Heart right ventricle (tissue), 16 donors: ENCODE measurements at regions not wholly inside any gene's neighbourhood (a gene's known extent, or its start where the extent isn't known, plus 50 kb on each side); places are given as distances from the start of the nearest gene placed in this dataset.

Experiments
- ATAC-seq, 8 donors: fragments of 200-7000 bp; cut with Tn5 transposase; one replicate each; pipeline ENCODE4 v1.9.1; 2020; ENCODE audit warnings: mild to moderate bottlenecking in 8 of 8, moderate library complexity in 8 of 8, moderate number of reproducible peaks in 1 of 8
- DNase-seq, 2 donors: peaks; one replicate each; pipeline ENCODE4 v3.0.0-alpha.2; 2020
- H3K27ac ChIP-seq, 10 donors: fragments of 200-600 bp; sonication (generic) in 2 of 10; one replicate each; pipeline versions ENCODE4 v1.5.0 to v1.8.0; 2020 to 2022; ENCODE audit warnings: mild to moderate bottlenecking in 3 of 10
- H3K27me3 ChIP-seq, 7 donors: fragments of 200-600 bp; one replicate each; pipeline ENCODE4 v1.8.0; 2021 to 2022; ENCODE audit warnings: mild to moderate bottlenecking in 2 of 7
- H3K36me3 ChIP-seq, 9 donors: fragments of 200-600 bp; sonication (generic) in 1 of 9; one replicate each; pipeline versions ENCODE4 v1.5.0 to v1.8.0; 2020 to 2022; ENCODE audit warnings: mild to moderate bottlenecking in 2 of 9
- H3K4me1 ChIP-seq, 9 donors: fragments of 200-600 bp; sonication (generic) in 1 of 9; one replicate each; pipeline versions ENCODE4 v1.5.0 to v1.8.0; 2020 to 2022; ENCODE audit warnings: mild to moderate bottlenecking in 4 of 9
- H3K4me3 ChIP-seq, 10 donors: fragments of 200-600 bp; sonication (generic) in 2 of 10; one replicate each; pipeline versions ENCODE4 v1.5.0 to v1.8.0; 2020 to 2022; ENCODE audit warnings: mild to moderate bottlenecking in 7 of 10, moderate library complexity in 2 of 10
- H3K9me3 ChIP-seq, 11 donors: fragments of 200-600 bp in 10 of 11; sonication (generic) in 2 of 11; one replicate each; pipeline versions ENCODE4 v1.5.0 to v1.8.0; 2013 to 2022; ENCODE audit warnings: mild to moderate bottlenecking in 2 of 11, control low read depth in 1 of 11, moderate library complexity in 1 of 11
- CTCF ChIP-seq, 9 donors: fragments of 200-600 bp; sonication (generic) in 2 of 9; IDR thresholded peaks; one replicate each; pipeline versions ENCODE4 v1.5.0 to v1.8.0; 2021 to 2022; ENCODE audit warnings: antibody characterized with exemption in 9 of 9, mild to moderate bottlenecking in 5 of 9, moderate library complexity in 1 of 9
- WGBS, 2 donors: extraction: QIAGEN DNeasy Blood & Tissue Kit; methylation state at CpG; one replicate each; pipeline ENCODE4 v1.1.7; 2013; ENCODE audit warnings: inconsistent platforms in 1 of 2; 5-methylcytosine and 5-hydroxymethylcytosine counted together
- intact Hi-C, 10 donors: fragments of 100-400 bp; cut with DNase I; formaldehyde crosslinking; loops; one replicate each; pipeline versions ENCODE4 v1.11.1 to v1.14.2; 2022
- donor health status: Arrhythmogenic right ventricular cardiomyopathy.
- donor health status: ischemic (EF 13 %, LVEDD 7.1; RV severe dilation, severe dysfunction).
- donor health status: healthy with polysubstance abuse.
- donor health status: DM: no; HTN: yes; CAD: no.
- donor health status: DM: no; HTN: no; CAD: no.
- donor health status: ischemic (EF 25% LVEDD 6.9; RV normal size, moderate dysfunction).
- donor health status: ischemic (EF 25% LVEDD 5.7; RV mildly dilated, moderate dysfunction).
- donor health status: healthy.
- donor health status: DM: yes; HTN: yes; CAD: no.
- donor health status: Ischemic cardiomyopathy.
- donor health status: ischemic (EF 35%, LVEDD 5.7; RV mildly dilated, moderate dysfunction).
- donor health status: nonischemic (EF 11% LVEDD 7.7; RV severe dilation, severe dysfunction).
- donor health status: DM: yes; HTN: yes; CAD: no.
- donor health status: PGD.
- donor health status: ischemic (EF 29% LVEDD 5.4; RV normal size, mild dysfunction).
- donor health status: nonischemic (EF 23%, LVEDD 6.1; RV moderate dilation, normal function).

GRCh38 chr16:5900046-5900445, 802.5 kb upstream of the EEF2KMT start:
- intact Hi-C loops: no loop called here
- H3K9me3 ChIP-seq: peaks cover 0 to 34% (median 0%) of the 10 kb centered on the region in 11 donors
- no peak overlapping the region for H3K4me3 ChIP-seq
- TF ChIP-seq CTCF (IDR thresholded peaks at IDR 0.05): no peak
- H3K27me3 ChIP-seq: no peaks in the 10 kb centered on the region
- H3K36me3 ChIP-seq: no peaks in the 10 kb centered on the region
- no peak for DNase-seq
- no peaks in the 10 kb centered on the region for H3K4me1 ChIP-seq
- 69 to 76% methylated on average over 2 of the region's 2 CpGs for WGBS, 2 donors
- ATAC-seq: no peak
- H3K27ac ChIP-seq: no peak overlapping the region

- no peaks in the 10 kb centered on the region for H3K4me1 ChIP-seq
- TF ChIP-seq CTCF (IDR thresholded peaks at IDR 0.05): no peak
- H3K4me3 ChIP-seq: no peak overlapping the region
- no peaks in the 10 kb centered on the region for H3K36me3 ChIP-seq
- 31 to 35% methylated on average over 5 of the region's 5 CpGs for WGBS, 2 donors
- no peak for DNase-seq
- H3K27ac ChIP-seq: no peak overlapping the region
- no peak for ATAC-seq
- H3K9me3 ChIP-seq: peaks cover 0 to 14% (median 0%) of the 10 kb centered on the region in 11 donors
- intact Hi-C loops: no loop called here
- H3K27me3 ChIP-seq: no peaks in the 10 kb centered on the region
These were observed 798.4 kb upstream of the EEF2KMT start for GRCh38 chr16:5895976-5896375.

GRCh38 chr16:5895137-5895536, 797.5 kb upstream of the EEF2KMT start:
- no peak for TF ChIP-seq CTCF (IDR thresholded peaks at IDR 0.05)
- whole genome bisulfite sequencing, 2 donors: 75 to 76% methylated on average over 4 of the region's 4 CpGs
- H3K27me3 ChIP-seq: no peaks in the 10 kb centered on the region
- intact Hi-C loops: no loop called here
- no peaks in the 10 kb centered on the region for H3K4me1 ChIP-seq
- no peak overlapping the region for H3K27ac ChIP-seq
- no peak for ATAC-seq
- H3K36me3 ChIP-seq: no peaks in the 10 kb centered on the region
- H3K9me3 ChIP-seq: peaks cover 0 to 9% (median 0%) of the 10 kb centered on the region in 11 donors
- no peak overlapping the region for H3K4me3 ChIP-seq
- DNase-seq: no peak

- intact Hi-C loops: no loop called here
- WGBS, 2 donors: 71 to 74% methylated on average over 7 of the region's 7 CpGs
These were observed 793.7 kb upstream of the EEF2KMT start for GRCh38 chr16:5891296-5891695.

More at GRCh38 chr16:5891296-5891695, 793.7 kb upstream of the EEF2KMT start:
- Histone ChIP-seq H3K9me3 (no peaks in the 10 kb centered on the region), H3K27ac (no peak overlapping the region), H3K27me3 (no peaks in the 10 kb centered on the region), H3K36me3 (no peaks in the 10 kb centered on the region), H3K4me3 (no peak overlapping the region), H3K4me1 (no peaks in the 10 kb centered on the region)
- no peak for TF ChIP-seq CTCF (IDR thresholded peaks at IDR 0.05)
- DNase-seq (no peak), ATAC-seq (no peak)
